ENCODE measurements at regions not wholly inside any gene's neighbourhood (a gene's known extent, or its start where the extent isn't known, plus 50 kb on each side); places are given as distances from the start of the nearest gene placed in this dataset.

GRCh38 chr2:215862351-215862771, 151.0 kb downstream of the MREG start:
- POLR2A ChIA-PET, result no interaction called here
- H3K9me3 Mint-ChIP-seq, result peaks cover 12% of the 10 kb centered on the region
- no peaks in the 10 kb centered on the region for H3K27me3 Mint-ChIP-seq (ENCODE audit: low read depth)
- ATAC-seq (no peak), DNase-seq (ENCODE audit: low spot score) (no peak)
- H3K36me3 Mint-ChIP-seq, result 0 out of 2 replicates have a peak, but pooled peaks cover 3% of the 10 kb centered on the region
- H3K4me1 Mint-ChIP-seq, result peaks cover 14% of the 10 kb centered on the region
- no peak overlapping the region for H3K27ac Mint-ChIP-seq
- H3K4me3 Mint-ChIP-seq, result no peak overlapping the region
- CTCF ChIA-PET, result no interaction called here
- TF ChIP-seq MLX (CRISPR knock-in tag; IDR thresholded peaks at IDR 0.05), result no peak
- no peak for TF ChIP-seq PREB (CRISPR knock-in tag; IDR thresholded peaks at IDR 0.05; ENCODE audit: borderline replicate concordance)
- no peak for TF ChIP-seq AR (CRISPR knock-in tag; IDR thresholded peaks at IDR 0.05)
- no peak for TF ChIP-seq ESRRA (CRISPR knock-in tag; IDR thresholded peaks at IDR 0.05; ENCODE audit: borderline replicate concordance)
- TF ChIP-seq IRF2 (CRISPR knock-in tag; IDR thresholded peaks at IDR 0.05; ENCODE audit: borderline replicate concordance, low read depth), result no peak
- TF ChIP-seq SMAD4 (CRISPR knock-in tag; IDR thresholded peaks at IDR 0.05), result no peak
- TF ChIP-seq ZNF121 (CRISPR knock-in tag; IDR thresholded peaks at IDR 0.05), result no peak
- no peak for TF ChIP-seq MXD4 (CRISPR knock-in tag; IDR thresholded peaks at IDR 0.05; ENCODE audit: borderline replicate concordance)
- TF ChIP-seq GTF2I (CRISPR knock-in tag; conservative IDR thresholded peaks at IDR 0.05), result no peak
- TF ChIP-seq NFATC4 (CRISPR knock-in tag; IDR thresholded peaks at IDR 0.05), result no peak
- no peak for TF ChIP-seq OVOL2 (CRISPR knock-in tag; IDR thresholded peaks at IDR 0.05; ENCODE audit: borderline replicate concordance)
- no peak for TF ChIP-seq ERG (CRISPR knock-in tag; IDR thresholded peaks at IDR 0.05)
- TF ChIP-seq E2F5 (CRISPR knock-in tag; IDR thresholded peaks at IDR 0.05), result no peak
- TF ChIP-seq ZNF219 (CRISPR knock-in tag; IDR thresholded peaks at IDR 0.05; ENCODE audit: borderline replicate concordance), result no peak
- TF ChIP-seq ATF1 (CRISPR knock-in tag; IDR thresholded peaks at IDR 0.05), result no peak
- TF ChIP-seq CTCF (IDR thresholded peaks at IDR 0.05), result no peak
- TF ChIP-seq ZSCAN18 (CRISPR knock-in tag; IDR thresholded peaks at IDR 0.05), result no peak
- TF ChIP-seq FOXJ3 (CRISPR knock-in tag; IDR thresholded peaks at IDR 0.05; ENCODE audit: borderline replicate concordance), result no peak
- no peak for TF ChIP-seq HMGA2 (CRISPR knock-in tag; IDR thresholded peaks at IDR 0.05)
- no peak for TF ChIP-seq FOXP4 (CRISPR knock-in tag; IDR thresholded peaks at IDR 0.05)
